ENCODE measurements at regions not wholly inside any gene's neighbourhood (a gene's known extent, or its start where the extent isn't known, plus 50 kb on each side); places are given as distances from the start of the nearest gene placed in this dataset.
A peak's percentile ranks its signal among the peaks of the same experiment; 100 is the strongest.
"Not testable (repeated sequence)": the region's sequence is repeated elsewhere in the genome, so short reads cannot be mapped to it uniquely, and the experiment has no call there.

DNA sequence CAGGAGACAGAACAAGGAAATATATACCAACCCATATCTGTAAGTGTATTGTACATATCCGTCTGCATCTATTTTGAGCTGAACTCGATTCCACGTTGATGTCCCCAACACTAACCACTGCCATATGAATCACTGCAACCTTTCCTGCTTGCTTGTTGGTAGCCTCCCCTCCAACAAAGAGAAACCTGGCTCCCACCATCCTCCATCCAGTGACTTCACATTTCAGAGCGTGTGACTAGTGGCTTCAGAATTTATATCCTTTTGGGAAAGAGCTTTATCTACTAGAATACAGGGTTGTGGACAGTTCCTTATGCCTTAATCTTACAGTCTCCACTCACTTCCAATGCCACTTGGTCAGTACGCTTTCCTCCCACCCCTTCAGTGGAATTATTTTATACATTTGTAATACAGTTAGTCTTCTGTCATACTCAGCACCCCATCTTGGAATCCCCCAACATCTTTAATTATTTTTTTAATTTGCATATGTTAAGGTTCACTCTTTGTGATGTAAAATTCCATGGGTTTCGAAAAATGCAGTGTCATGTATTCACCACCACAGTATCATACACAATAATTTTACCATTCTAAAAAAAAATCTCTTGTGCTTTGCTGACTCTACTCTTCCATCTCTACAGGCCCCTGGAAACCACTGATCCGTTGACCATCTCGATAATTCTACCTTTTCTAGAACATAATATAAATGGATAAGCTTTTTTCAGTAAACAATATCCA lies 264.7 kb downstream of the BCL2L11 start:
- DNase-seq (ENCODE audit: low read depth) = peak; percentile 27

DNA sequence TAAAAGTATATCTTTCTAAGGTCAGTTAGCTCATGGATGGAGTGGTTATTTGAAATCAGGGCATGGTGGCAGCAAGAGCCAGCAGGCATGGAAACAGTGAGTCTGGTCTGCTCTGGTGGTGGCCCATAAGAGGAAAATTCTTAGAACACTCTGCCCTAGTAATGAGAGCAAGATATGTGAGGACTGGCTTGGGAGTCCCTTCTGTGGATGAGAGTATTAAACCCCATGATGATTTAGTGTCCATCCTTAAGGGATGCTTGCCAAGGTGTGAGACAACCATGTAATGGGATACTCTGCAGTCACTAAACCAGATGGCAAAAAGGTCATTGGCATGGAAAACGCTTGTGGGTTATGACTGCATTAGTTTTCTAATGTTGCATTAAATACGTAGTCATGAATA lies 269.9 kb downstream of the BCL2L11 start:
- not testable (repeated sequence) for DNase-seq (ENCODE audit: low read depth)

- DNase-seq (ENCODE audit: low read depth) = not testable (repeated sequence)
Measured at GRCh38 chr2:111395350-111396128, 274.8 kb downstream of the BCL2L11 start.

- not testable (repeated sequence) for DNase-seq (ENCODE audit: low read depth)
Measured at GRCh38 chr2:111400598-111401253, 280.0 kb downstream of the BCL2L11 start.

DNA sequence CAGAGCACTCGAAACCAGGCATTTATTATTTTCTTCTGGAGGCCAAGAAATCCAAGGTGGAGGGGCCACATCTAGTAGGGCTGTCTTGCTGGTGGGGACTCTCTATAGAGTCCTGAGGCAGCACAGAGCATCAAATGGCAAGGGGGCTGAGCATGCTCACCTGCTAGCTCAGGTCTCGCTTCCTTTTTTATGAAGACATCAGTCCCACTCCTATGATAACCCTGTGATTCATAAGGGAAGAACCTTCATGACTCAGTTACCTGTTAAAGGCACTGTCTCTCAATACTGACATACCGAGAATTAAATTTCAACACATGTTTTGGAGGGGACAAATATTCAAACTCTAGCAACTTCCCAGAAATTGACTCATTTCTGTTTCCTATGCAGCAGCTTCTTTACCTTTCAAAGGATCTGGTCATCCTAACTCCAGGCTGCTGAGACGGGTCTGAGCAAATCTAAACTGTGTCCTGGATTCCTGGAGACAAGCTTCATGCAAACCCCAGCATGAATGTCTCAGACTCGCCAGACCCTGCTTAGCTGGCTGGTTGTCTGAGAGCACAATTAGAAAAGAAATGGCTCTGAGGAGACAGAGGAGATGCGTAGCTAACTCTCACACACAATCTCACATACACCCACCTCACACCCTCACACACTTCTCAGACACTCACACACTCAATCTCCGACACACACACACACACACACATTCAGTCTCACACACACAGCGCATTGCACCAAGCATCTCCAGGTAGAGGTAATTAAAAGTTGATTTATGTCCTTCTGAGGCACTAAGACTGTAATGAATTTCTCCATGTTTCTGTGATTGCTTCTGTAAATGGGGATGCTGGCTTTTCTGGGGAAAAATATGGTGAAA lies 280.8 kb downstream of the BCL2L11 start:
- DNase-seq (ENCODE audit: low read depth) = not testable (repeated sequence)

GRCh38 chr2:111402450-111402849 lies 281.7 kb downstream of the BCL2L11 start:
- not testable (repeated sequence) for DNase-seq (ENCODE audit: low read depth)

GRCh38 chr2:111403287-111403686 lies 282.6 kb downstream of the BCL2L11 start:
- not testable (repeated sequence) for DNase-seq (ENCODE audit: low read depth)

GRCh38 chr2:111406616-111407015 lies 285.9 kb downstream of the BCL2L11 start:
- not testable (repeated sequence) for DNase-seq (ENCODE audit: low read depth)

- peak; percentile 15 for DNase-seq (ENCODE audit: low read depth)
Measured at GRCh38 chr2:111407632-111408194, 287.0 kb downstream of the BCL2L11 start.

DNA sequence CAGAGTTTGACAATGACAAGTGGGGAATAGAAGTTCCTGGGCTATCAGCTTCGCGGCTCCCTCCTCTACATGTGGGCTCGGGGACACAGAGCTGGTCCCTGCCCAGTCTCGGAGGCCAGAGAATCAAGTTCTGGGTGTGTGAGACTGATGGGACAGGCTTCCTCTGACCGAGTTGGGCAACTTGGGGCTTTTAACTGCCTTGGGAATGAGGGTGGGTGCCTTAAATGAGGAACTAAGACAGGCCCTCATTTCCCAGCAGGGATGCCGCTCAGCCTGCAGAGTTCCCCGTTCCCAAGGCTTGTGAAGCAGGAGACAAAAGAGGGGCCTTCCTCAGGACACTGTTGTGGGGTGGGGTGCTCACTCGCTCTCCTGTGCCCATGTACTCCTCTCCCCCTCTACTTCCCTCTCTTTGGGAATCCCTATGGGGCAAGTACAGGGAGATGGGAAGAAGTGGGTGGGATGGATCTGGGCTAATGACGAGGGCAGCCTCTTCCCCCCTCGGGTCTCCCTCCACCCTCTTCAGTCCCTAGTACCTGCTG lies 290.2 kb downstream of the BCL2L11 start:
- not testable (repeated sequence) for DNase-seq (ENCODE audit: low read depth)

DNA sequence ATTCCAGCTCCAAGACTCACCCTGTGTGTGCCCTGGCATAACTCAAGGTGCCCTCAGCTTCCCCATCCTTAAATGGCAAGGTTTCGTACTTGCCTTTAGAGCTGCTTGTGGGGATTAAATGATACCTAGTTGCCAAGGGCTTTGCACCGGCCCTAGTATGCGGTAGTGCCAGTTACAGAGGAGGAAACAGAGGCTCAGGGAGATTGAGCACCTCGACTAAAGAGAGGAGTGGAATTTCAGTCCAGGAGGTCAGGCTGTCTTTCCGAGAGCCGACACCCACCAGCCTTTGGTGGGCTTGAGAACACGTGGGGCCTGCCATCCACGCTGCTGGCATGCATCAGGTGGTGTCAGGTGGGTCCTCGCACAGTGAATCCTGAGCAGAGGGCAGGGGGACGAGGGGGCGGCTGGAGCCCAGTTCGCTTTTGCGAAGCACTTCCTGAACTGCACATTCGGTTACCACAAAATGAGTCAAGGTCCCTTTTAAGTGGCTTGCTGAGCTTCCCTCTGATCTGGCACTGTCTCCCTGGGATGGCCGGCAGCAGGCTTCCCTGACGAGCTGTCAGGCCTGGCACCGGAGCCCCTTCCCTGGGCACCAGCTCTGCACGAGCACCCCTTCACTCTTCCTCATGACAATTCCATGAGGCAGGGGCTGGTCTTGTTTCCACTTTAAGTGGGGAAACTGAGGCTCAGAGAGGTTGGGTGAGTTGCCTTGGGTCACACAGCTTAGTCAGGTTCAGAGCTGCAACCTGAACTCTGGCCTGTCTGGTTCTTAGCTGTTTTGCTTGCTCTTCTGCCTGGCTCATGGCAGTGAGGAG lies 291.4 kb downstream of the BCL2L11 start:
- DNase-seq (ENCODE audit: low read depth) = not testable (repeated sequence)

DNA sequence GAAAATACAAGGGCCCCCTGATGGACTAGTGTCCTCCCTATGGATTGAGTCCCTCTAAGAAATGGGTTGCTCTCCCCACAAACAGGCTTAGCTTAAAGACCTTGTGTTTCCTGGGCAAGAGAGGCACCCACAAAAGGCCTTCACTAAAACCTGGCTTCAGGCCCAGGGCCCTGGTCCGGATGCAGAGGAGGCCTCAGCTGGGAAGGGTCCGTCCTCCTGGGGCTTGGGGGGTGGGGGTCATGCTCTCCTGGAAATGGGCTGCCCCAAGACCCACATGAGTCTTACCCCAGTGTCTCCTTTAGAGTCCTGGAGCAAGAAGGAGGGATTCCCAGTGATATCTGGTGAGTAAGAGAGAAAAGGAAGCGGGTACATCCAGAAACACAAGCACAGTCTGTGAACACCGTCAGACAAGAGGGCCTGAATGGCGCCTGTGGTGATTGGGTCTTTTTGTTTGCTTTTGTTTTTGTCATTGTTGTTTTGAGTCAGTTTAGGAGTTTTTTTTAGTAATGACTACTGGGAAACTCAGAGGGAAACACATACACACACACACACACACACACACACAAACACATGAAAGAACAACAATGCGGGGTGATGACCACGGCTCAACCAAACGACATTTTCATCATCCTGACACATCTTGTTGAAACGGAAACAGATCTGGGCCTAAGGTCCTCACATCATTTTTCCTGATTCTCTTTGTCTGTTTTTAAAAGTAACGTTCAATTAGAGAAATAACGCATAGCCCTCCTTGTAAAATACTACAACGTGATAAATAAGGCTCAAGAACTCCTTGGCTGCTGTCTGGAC lies 292.3 kb downstream of the BCL2L11 start:
- DNase-seq (ENCODE audit: low read depth) = not testable (repeated sequence)

DNA sequence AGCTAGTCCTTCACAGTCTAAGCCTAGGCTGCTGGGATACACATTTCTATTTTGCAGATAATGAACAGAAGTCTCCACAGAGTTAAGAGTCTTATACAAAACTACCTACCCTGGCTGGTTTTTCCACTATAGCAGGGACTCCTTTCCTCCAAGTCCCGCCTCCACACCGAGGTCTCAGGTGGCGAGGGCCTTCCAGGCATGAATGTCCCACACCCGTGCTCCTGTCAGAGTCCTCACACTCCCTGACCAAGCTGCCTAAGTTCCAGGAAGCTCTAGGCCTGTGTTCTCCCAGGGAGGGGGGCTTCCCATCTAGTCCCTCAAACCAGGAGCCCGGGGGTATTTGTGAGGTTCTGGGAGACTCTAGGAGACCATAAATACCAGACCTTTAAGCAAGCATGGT lies 293.2 kb downstream of the BCL2L11 start:
- DNase-seq (ENCODE audit: low read depth) = not testable (repeated sequence)

- DNase-seq (ENCODE audit: low read depth) = peak; percentile 20
Measured at GRCh38 chr2:111415765-111416743, 295.3 kb downstream of the BCL2L11 start.

DNA sequence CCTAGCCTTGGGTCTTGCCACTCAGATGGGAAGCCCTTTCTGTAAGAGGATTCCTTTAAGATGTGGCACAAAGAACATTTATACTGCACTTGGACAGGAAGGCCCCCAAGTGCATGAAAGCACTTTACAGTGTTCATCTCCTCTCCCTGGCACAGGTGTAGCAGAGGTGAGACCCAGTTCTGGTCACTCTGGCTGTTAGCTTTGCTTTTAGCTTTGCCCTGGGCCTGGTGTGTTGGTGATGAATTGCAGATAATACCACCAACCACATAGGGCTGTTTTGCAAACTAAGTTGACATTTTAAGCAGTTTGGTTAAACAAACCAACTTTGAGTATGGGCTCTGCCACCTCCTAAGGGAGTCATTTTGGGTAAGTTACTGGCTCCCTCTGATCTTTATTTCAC lies 296.3 kb downstream of the BCL2L11 start:
- not testable (repeated sequence) for DNase-seq (ENCODE audit: low read depth)

GRCh38 chr2:111418091-111418875 lies 297.6 kb downstream of the BCL2L11 start:
- peak; percentile 13 for DNase-seq (ENCODE audit: low read depth)

DNA sequence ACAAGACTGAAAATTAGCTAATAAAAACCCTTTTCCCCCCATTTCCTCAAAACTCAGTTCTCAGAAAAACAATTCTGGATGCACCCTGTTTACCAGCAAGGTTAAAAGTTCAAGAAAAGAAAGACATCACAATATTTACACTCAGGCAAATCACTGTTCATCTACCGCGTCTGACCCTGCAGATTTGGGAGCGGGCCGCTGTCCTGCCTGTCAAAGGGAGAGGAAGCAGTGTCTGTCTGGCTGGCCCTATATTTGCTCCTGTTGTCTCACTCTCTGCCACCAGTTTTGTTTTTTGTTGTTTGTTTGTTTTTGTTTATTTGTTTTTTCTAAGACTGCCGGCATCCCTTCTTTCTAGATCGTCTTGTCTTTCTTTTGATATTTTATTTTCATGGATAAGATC lies 299.4 kb downstream of the BCL2L11 start:
- DNase-seq (ENCODE audit: low read depth) = not testable (repeated sequence)
